Cardiac muscle cell (in vitro differentiated cells and primary cell): ENCODE measurements at regions not wholly inside any gene's neighbourhood (a gene's known extent, or its start where the extent isn't known, plus 50 kb on each side); places are given as distances from the start of the nearest gene placed in this dataset.

Experiments used
- DNase-seq, 2 donors: peaks; one replicate each; pipeline versions ENCODE4 v3.0.0 to v3.0.0-alpha.2; 2010 to 2017; ENCODE audit warnings: low read depth in 1 of 2, low spot score in 1 of 2
- H3K27ac ChIP-seq: fragments of 200-600 bp; sonication (generic); 2 replicates; pipeline ENCODE4 v1.5.1; 2016
- H3K27me3 ChIP-seq: fragments of 200-600 bp; sonication (generic); 2 replicates; pipeline ENCODE4 v1.6.0; 2016; ENCODE audit warnings: control low read depth
- H3K36me3 ChIP-seq: fragments of 200-600 bp; sonication (generic); 2 replicates; pipeline ENCODE4 v1.5.1; 2016; ENCODE audit warnings: control low read depth
- H3K4me1 ChIP-seq: fragments of 200-600 bp; sonication (generic); 2 replicates; pipeline ENCODE4 v1.8.1; 2017; ENCODE audit warnings: low read depth, mild to moderate bottlenecking, mixed run types
- H3K4me3 ChIP-seq: fragments of 200-600 bp; sonication (generic); 2 replicates; pipeline ENCODE4 v1.5.1; 2016; ENCODE audit warnings: mild to moderate bottlenecking
- H3K9me3 ChIP-seq: fragments of 200-600 bp; sonication (generic); 2 replicates; pipeline ENCODE4 v1.5.1; 2017; ENCODE audit warnings: low read depth, mild to moderate bottlenecking, control low read depth
- TF ChIP-seq, protein P1 (sequence below): IDR thresholded peaks from 2 replicates; pipeline ENCODE4 v1.5.1; 2012; ENCODE audit warnings: low read depth, mild to moderate bottlenecking, low read length

DNA sequence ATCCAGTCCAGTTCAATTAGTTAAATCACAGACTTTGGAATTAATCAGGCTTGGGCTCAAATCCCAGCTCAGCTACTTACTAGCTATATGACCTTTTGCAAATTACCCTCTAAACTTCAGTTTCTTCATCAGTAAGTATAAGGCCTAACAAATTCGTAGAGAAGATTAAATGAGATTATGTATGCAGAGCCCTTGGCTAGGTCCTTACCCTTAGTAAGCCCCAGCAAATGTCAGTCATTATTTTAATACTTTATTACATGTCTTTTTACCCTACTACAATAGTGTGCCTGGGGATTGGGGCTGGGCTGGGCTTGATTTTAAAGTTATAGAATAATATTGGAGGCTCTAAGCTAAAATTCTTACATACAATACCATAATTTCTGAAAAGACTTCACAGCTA, 326.1 kb upstream of the PREP start:
- DNase-seq: no peak
- no peak overlapping the region for H3K27ac ChIP-seq
- no peak overlapping the region for H3K4me3 ChIP-seq
- H3K27me3 ChIP-seq: no peaks in the 10 kb centered on the region
- no peaks in the 10 kb centered on the region for H3K36me3 ChIP-seq
- H3K4me1 ChIP-seq: no peaks in the 10 kb centered on the region
- no peaks in the 10 kb centered on the region for H3K9me3 ChIP-seq
- TF ChIP-seq, protein P1, sequence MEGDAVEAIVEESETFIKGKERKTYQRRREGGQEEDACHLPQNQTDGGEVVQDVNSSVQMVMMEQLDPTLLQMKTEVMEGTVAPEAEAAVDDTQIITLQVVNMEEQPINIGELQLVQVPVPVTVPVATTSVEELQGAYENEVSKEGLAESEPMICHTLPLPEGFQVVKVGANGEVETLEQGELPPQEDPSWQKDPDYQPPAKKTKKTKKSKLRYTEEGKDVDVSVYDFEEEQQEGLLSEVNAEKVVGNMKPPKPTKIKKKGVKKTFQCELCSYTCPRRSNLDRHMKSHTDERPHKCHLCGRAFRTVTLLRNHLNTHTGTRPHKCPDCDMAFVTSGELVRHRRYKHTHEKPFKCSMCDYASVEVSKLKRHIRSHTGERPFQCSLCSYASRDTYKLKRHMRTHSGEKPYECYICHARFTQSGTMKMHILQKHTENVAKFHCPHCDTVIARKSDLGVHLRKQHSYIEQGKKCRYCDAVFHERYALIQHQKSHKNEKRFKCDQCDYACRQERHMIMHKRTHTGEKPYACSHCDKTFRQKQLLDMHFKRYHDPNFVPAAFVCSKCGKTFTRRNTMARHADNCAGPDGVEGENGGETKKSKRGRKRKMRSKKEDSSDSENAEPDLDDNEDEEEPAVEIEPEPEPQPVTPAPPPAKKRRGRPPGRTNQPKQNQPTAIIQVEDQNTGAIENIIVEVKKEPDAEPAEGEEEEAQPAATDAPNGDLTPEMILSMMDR: no peak

DNA sequence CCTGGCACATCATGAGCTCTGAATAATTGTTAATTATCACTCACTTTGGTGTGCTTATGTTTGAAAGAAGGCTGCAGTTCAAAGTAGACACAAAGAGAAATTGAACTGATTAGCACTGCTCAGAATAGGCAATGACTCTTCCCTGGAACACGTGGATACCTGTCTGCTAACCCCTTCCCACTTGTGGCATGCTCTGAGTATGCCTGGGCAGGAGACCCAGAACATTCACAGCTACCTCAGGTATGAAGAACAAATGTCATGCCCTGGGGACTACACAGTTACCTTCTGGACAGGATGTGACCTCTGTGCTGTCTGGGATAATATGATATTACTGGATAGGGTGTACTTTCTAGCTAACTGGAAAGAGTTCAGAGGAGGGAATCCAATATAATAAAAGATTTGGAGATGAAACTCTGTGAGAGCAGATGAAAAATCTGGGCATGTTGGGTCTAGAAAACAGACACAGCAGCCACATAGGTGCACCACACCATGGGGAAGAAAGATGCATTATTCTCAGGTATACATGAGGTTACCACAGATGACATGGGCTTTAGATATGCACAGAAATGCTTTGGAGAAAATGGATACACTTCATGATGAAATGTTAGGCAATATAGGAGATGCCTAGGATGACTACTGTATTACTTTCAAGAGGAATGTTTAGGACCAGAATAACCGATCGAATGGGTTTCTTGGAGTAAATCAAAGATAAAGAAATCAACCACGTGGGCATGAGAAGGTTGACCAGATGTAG, 324.2 kb upstream of the PREP start:
- no peak overlapping the region for H3K4me3 ChIP-seq
- no peak overlapping the region for H3K27ac ChIP-seq
- TF ChIP-seq, protein P1: no peak
- DNase-seq: no peak
- H3K9me3 ChIP-seq: no peaks in the 10 kb centered on the region
- no peaks in the 10 kb centered on the region for H3K4me1 ChIP-seq
- no peaks in the 10 kb centered on the region for H3K27me3 ChIP-seq
- H3K36me3 ChIP-seq: no peaks in the 10 kb centered on the region

DNA sequence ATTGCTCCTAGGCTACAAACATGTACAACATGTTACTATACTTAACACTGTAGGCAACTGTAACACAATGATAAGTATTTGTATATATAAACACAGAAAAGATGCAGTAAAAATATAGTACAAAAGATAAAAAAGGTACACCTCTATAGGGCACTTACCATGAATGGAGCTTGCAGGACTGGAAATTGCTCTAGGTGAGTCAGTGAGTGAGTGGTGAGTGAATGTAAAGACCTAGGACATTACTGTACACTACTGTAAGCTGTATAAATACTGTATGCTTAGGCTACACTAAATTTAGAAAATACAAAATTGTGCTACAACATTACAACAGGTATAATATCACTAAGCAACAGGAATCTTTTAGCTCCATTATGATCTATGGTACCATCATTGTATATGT, 312.0 kb upstream of the PREP start:
- H3K36me3 ChIP-seq: no peaks in the 10 kb centered on the region
- H3K4me1 ChIP-seq: no peaks in the 10 kb centered on the region
- H3K27ac ChIP-seq: no peak overlapping the region
- DNase-seq: no peak
- no peaks in the 10 kb centered on the region for H3K27me3 ChIP-seq
- TF ChIP-seq, protein P1: no peak
- no peaks in the 10 kb centered on the region for H3K9me3 ChIP-seq
- H3K4me3 ChIP-seq: no peak overlapping the region

DNA sequence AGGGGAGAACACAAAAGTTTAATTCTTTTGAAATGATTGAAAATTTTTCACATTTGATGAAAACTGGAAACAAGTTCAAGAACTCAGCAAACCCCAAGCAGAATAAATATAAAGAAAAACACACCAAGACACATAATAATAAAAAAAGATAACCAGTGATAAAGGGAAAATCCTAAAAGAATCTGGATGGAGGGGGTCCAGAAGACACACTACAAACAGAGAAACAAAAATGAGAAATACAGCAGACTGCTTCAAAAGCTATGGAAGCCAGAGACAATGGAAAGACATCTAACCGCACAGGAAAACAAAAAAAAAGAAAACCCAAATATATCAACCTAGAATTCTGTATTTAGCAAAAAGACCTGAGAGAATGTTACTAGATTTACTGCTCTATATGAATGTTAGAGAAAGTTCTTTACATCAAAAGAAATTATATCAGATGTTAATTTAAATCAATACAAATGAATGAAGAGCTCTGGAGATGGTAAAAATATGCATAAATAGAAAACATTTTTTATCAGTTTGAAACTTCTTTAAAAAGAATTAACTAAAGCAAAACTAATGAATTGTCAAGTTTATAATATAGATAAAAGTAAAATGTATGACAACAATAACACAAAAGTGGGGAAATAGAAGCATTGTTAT, 310.7 kb upstream of the PREP start:
- Histone ChIP-seq H3K27me3 (no peaks in the 10 kb centered on the region), H3K4me1 (no peaks in the 10 kb centered on the region), H3K4me3 (no peak overlapping the region), H3K9me3 (no peaks in the 10 kb centered on the region), H3K27ac (no peak overlapping the region), H3K36me3 (no peaks in the 10 kb centered on the region)
- DNase-seq: no peak
- TF ChIP-seq, protein P1: no peak

DNA sequence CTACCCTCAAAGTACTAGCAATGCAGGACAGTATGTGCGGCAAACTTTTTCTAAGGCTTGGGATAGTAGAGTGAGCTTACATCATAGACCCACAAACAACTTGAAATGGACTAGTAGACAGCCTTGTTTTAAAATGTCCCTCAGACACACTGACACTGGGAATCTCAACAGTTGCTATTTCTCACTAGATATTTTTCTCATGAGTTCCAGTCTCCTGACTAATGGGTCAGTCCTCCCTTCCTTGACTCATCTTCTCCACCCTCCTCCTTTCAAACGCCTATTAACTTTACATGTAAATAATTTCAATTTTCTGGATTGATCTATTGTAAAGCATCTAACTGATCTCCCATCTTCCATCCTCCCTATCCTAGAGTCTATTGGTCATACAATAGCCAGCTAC, 308.3 kb upstream of the PREP start:
- H3K27me3 ChIP-seq: no peaks in the 10 kb centered on the region
- DNase-seq: no peak
- no peak overlapping the region for H3K4me3 ChIP-seq
- H3K4me1 ChIP-seq: no peaks in the 10 kb centered on the region
- no peak overlapping the region for H3K27ac ChIP-seq
- TF ChIP-seq, protein P1: no peak
- no peaks in the 10 kb centered on the region for H3K9me3 ChIP-seq
- H3K36me3 ChIP-seq: no peaks in the 10 kb centered on the region
